Spleen (tissue), 7 donors: ENCODE measurements at regions not wholly inside any gene's neighbourhood (a gene's known extent, or its start where the extent isn't known, plus 50 kb on each side); places are given as distances from the start of the nearest gene placed in this dataset.

Source experiments
- CTCF ChIP-seq, 11 experiments: fragments of 200-600 bp in 7 of 11; fragments of 450-650 bp in 4 of 11; sonication (generic) in 4 of 11; IDR thresholded peaks in 8 of 11; conservative IDR thresholded peaks in 3 of 11; 1 replicate in 7 of 11; 2 replicates in 4 of 11; pipeline versions ENCODE4 v1.4.0 to v1.8.0; 2016 to 2021; ENCODE audit warnings: antibody characterized with exemption in 11 of 11, inconsistent platforms in 4 of 11, mild to moderate bottlenecking in 1 of 11
- POLR2A ChIP-seq, 3 donors: fragments of 450-650 bp; IDR thresholded peaks; one replicate each; pipeline ENCODE4 v1.5.1; 2017; ENCODE audit warnings: antibody characterized with exemption in 3 of 3, mild to moderate bottlenecking in 1 of 3
- donor health status: DM: no; HTN: no; CAD: no; lungs with moderate emphysema.
- donor health status: DM: no; HTN: no; CAD: no.
- donor health status: DM: no; HTN: no; CAD: no.

DNA sequence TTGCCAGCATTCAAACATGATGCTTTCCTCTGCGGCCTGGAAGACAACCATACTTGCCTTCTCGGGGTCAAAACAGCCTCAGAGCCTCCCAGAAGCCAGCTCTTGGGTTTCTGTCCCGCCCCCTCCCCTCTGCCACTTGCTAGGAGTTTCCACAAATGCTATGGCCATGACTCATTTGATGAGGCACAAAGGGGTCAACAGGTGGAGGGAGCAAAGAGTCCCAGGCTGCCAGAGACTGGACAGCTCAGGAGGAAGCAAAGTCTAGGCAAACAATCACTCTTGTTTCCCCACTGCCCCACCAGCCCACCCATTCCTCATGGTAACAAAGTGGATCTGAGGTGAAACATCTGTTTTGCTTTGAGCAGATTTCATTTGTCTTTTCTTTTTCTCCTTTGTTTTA lies 551.1 kb downstream of the TNS1 start:
- TF ChIP-seq CTCF (IDR thresholded peaks at IDR 0.05 in 8 of 11, conservative IDR thresholded peaks at IDR 0.05 in 3 of 11) (no peak), POLR2A (IDR thresholded peaks at IDR 0.05) (no peak)
